ENCODE measurements at regions not wholly inside any gene's neighbourhood (a gene's known extent, or its start where the extent isn't known, plus 50 kb on each side); places are given as distances from the start of the nearest gene placed in this dataset.
A peak's percentile ranks its signal among the peaks of the same experiment; 100 is the strongest.
"Not testable (repeated sequence)": the region's sequence is repeated elsewhere in the genome, so short reads cannot be mapped to it uniquely, and the experiment has no call there.

DNA sequence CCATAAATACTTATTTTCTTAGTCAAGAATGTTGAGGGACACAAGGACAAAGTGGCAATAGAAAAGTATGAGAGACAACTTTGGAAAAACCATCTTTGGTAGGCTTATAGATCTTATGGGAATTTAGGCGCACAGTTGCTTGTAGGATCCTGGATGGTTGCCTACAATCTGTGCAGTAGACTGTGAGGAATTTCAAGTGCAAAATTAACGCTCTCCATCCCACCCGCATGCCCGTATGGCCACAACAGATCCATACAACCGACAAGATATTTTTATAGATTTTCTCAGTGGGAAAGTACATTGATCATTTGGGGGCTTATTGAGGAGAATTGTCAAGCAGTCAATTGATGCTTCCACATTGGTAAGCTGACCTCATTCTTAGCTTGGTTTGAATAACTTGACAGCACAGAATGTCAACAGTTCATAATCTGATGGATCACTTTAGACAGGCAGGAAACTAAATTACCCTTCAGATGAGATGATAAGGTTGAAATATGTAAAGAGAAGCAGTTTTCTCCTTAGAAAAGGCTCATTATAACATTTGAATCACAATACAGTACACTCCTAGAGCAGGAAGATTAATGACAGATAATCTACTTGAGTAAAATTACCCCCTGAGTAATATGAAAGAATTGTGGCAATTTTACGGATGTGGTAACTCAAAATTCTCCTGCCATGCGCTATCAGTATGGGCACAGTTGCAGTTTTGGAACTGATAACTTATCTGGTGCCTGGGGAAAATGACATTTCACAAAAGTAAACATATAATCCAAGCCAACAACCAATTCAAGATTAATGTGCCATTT lies 479.7 kb downstream of the KIF20B start:
- DNase-seq (ENCODE audit: low read depth in 2 of 2) = no peak

DNA sequence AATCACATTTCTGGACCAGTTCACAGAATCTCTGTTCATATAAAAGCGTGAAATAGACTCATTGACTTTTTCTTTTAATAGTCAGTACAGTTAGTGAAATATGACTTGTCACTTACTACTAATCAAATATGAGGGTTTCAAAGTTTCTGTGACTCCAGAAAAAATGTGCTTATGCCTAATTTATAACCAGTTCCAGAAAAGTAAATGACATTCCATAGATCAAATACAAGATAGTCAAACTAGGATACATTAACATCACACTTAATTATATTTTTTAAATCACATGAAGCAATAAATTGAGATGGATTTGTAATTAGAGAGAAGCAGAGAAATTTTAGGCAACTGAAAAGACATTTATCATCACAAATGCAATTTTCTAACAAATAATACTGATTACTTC lies 491.4 kb downstream of the KIF20B start:
- no peak for DNase-seq (ENCODE audit: low read depth in 2 of 2)

DNA sequence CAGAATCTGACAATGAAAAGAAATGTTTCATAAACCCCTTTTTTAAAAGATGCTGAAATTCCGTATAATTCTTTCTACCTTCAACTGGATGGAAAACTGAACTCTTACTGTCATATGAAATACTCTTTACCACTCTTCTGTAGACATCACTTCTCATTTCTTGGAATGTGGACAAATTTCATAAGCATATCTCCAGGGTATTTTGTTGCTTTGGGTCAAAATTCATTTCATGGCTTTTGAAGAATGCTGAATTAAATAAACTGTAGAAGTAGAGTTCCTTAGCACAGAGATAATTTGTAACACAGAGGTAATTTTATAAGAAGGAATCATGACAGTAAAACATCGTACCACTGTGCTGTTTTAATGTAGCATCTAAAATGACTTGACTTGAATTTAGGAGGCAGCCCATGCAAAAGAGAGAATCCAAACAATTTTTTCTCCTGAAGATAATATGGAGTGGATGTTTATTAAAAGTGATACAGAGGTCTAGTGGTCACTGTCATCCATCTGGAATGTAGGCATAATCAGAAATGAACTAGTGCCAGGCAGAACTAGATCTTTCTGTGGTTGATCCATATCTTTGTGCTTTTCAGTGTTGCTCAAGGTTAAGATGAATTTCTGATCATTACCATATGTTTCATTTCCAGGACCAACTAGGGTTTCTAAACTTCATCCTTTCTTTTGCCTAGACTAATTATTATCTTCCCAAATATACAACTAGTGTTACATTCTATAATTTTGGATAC lies 492.0 kb downstream of the KIF20B start:
- no peak for DNase-seq (ENCODE audit: low read depth in 2 of 2)

DNA sequence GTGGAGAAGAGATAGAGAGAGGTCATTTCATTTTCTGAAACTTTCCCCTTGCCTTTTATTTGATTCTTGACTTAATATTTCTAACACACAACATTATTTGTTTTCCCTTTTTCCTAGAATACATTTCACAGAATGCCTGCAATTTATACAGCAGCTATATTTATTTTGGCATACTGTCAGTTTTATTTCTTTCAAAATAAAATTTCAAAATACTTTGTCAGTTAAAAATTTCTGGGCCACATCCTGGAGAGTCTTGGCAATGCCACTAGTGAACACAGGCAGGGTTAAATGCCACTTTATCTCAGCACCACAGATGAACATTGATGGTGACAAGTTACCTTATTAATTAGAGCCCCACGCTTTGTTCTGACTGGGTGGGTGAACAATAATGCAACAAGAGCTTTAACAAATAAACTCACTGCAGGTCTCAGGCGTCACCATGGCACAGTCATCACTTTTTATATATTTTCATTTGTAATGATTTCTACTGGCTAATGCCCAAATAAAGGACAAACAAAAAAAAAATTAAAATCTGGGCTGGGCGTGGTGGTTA lies 494.0 kb downstream of the KIF20B start:
- no peak for DNase-seq (ENCODE audit: low read depth in 2 of 2)

DNA sequence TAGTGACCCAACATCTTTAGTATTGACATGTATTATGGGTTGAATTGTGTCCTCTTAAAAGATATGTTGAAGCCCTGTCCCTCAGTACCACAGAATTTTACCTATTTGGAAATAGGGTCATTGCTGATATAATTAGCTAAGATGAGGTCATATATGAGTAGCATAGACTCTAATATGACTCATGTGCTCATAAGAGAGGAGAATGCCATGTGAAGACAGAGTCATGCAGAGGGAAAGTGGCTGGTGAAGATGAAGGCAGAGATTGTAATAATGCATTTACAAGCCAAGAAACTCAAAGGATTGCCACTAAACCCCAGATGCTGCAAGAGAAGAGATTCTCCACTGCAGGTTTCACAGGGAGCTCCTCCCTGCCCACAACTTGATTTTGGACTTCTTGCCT lies 496.4 kb downstream of the KIF20B start:
- no peak for DNase-seq (ENCODE audit: low read depth in 2 of 2)

DNA sequence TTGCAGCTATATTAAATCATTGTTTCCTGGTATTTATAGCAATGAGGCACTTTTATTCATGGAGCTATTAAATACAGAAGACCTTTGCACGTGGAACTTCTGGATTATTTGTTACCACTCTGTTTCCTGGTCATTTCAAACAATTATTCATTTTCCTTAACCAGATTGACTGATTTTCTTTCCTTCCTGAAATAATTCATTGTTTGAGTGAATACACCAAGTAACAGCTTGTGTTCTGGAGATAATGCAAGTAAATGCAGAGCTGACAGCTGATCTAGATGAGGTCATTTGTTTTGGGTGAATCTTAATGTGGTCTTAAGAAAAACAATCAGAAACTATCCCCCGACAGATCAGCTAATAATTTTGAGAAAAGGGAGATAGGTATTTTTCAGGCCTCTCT lies 497.7 kb downstream of the KIF20B start:
- no peak for DNase-seq (ENCODE audit: low read depth in 2 of 2)

DNA sequence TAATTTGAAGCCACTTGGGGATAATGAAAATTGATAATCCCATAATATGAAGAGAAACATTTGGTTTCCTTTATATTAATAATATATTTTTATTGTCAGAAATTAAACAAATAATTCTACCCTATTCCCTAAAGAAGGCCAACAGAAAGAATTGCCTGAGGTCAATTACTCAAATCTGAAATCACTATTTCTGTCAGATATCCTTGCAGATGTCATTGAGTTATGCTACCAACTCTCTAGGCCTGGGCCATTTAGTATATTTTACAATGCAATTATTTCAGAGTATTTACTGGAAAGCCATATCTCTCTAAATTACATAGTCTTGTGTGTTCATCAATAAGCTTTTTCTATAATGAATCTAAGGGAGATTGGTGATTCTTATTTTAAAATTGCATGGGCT lies 498.1 kb downstream of the KIF20B start:
- DNase-seq (ENCODE audit: low read depth in 2 of 2) = no peak

DNA sequence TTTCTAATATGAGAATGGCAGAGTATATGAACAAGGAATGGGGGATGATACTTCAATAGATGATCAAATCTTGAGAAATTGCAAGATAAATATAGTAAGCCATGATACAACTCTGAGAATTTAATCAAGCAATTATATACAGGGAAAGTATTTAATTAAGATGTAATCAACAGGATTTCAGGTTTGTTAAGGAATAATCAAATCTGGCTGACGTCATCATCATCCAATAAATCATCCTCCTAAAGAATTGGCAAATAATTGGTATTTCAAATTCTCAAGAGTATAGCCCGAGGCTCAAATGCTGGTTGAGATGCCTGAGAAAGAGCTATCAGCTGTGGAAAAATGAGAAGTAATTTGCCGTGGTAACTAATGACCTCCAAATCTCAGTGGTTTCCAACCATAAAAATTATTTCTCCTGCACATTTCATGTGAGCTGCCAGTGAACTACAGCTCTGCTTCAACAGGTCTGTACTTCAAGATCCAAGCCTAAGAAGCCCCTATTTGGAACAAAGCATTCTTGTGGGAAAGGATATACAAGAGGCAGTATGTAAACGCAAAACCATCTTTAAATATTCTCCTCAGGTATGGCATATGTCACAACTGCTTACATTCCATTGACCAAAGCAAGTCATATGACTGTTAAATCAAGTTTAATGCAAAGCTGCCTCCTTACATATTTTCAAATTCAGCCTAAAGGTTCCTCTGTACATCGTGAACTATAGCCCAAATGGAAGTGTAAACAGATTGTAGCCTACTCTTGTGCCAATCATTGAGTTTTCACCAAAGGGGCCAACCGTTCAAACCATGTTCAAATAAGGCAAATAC lies 503.0 kb downstream of the KIF20B start:
- DNase-seq (ENCODE audit: low read depth in 2 of 2) = no peak

DNA sequence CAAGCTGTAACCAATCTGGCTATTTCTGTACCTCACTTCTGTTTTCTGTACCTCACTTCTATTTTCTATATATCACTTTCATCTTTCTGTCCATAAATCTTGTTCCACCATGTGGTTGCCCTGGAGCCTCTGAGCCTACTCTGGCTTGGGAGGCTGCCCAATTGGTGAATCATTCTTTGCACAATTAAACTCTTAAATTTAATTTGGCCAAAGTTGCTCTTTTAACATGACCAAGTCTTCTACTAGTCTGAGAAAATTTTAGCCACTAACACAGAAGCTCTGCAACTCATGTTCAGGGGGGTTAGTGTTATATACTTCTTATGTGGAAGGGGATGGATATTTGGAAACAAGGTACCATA lies 503.5 kb downstream of the KIF20B start:
- no peak for DNase-seq (ENCODE audit: low read depth in 2 of 2)

DNA sequence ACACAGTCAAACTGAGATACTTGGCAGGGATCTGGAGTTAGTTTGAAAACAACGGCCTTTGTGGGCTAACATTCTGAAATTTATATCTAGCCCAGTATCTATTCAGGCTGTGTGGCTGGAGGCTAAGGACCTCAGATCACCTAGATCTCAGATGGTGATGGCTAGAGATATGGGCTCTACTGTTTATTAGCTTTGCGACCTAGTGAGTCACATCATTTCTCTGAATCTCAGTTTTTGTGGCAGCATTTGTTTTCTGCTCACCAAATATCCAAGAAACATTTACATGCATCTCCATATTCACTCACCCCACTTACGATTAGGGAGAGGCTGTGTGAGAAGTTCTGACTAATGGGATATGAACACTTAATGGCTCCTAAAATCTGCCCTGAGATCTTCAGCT lies 503.9 kb downstream of the KIF20B start:
- no peak for DNase-seq (ENCODE audit: low read depth in 2 of 2)

DNA sequence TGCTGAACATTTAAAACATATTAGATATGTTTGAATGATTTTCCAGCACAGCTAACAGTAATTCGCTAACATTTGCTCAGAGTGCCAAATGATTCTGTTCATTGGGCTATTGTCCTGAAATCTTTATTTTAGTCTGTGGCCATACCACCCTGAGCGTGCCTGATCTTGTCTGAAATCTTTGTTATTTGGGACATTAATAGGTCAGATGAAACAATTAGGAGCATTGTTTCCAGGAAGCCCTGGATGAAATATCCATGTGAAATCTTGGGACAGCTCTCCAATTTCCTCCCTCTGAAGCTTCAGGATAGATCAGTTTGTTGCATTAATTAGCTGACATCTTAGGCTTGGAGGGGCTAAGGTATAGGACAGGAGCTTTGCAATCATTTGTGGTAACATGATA lies 512.0 kb downstream of the KIF20B start:
- DNase-seq (ENCODE audit: low read depth in 2 of 2) = no peak

DNA sequence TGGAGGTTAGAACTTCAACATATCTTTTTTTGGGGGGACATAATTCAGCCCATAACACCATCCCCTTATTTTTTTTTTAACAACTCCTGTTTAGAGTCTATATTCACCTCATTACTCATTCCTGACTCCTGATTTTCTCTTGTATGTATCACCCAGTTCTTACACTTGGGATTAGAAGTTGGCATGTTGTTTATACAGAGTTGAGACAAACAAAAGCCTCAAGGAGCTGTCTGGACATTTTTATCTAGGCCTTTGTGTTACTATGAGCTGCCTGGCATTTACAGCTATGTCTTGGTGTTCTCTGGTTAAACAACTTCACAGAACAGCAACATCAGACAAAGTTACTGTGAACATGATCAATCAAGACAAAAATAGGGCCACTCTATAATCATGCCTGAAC lies 517.5 kb downstream of the KIF20B start:
- no peak for DNase-seq (ENCODE audit: low read depth in 2 of 2)

DNA sequence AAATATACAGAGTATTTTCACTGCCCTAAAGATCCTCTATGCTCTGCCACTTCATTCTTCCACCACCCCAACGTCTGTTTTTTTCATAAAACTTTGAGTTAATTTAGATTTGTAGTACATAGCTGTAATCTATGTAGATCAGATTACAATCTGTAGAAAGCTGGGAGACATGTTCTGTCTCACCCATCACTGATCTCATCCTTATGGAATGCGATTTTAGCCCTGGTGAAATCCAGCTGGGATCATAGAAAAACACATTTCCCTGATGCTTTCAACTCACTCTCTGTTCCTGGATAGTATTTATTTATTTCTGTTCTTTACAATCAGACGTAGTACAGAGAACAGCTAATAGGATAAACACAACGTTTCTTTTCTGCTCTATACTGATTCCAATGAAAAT lies 521.0 kb downstream of the KIF20B start:
- DNase-seq (ENCODE audit: low read depth in 2 of 2) = no peak

DNA sequence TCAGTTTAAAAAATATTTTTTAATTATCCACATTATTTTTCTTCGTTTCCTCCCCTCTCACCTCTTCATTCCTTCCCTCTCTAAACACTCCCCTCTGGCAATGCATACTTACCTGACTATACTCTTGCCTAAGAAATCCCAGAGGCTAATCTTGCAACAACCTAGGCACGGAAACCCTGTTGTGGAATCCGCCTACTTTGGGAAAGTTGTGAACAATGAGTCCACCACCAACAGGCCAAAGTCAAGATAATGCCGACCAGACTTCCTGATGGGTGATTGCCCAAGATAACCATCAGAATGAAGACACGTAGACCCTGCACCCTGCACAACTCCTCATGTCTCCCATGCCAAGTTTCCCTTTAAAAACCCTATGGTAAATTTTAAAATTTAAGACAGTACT lies 521.5 kb downstream of the KIF20B start:
- no peak for DNase-seq (ENCODE audit: low read depth in 2 of 2)

DNA sequence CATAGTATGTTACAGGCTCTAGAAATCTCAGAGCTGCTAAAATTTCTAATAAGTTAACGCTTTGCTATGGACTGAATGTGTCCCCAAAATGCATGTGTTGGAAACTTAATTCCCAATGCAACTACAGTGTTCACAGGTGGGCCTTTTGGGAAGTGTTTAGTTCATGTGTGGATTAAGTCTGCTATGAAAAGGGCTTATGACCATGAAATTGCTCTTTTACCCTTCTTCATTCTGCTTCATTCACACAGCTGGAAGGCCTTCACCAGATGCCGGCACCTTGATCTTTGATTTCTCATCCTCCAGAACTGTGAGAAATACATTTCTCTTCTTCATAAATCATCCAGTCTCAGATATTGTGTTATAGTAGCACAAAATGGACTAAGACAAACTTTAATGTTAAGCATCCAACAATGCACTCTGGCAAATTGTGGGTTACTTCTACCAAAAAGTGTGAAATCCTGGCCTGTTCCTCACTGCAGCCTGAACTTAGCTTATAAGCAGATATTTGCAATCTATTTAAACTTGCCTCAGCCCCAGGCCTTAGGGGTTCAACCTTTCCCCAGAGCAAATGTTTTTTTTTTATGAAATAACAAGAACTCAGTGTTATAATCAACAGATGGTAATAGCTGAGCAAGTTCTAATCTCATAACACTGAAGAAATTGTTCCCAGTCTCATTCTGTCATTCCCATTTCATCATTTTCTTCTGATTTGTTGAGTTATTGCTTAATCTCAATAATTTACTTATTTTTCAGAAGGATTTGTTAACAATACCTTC lies 523.6 kb downstream of the KIF20B start:
- no peak for DNase-seq (ENCODE audit: low read depth in 2 of 2)

DNA sequence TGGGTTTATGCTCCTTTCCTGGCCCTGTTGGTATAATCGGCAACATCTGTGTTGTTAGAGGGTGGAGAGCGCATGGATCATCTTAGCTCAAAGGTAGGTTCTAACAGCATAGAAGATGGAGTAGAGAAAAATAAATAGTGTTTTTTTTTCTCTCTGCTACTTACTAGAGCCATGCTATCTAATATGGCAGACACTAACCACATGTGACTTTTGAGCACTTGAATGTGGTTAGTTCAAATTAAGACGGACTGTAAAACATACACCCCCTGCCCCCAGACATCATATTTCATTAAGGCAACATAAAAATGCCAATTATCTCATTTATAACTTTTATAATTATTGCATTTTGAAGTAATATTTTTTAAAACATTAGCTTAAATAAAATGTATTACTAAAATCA lies 525.1 kb downstream of the KIF20B start:
- no peak for DNase-seq (ENCODE audit: low read depth in 2 of 2)

DNA sequence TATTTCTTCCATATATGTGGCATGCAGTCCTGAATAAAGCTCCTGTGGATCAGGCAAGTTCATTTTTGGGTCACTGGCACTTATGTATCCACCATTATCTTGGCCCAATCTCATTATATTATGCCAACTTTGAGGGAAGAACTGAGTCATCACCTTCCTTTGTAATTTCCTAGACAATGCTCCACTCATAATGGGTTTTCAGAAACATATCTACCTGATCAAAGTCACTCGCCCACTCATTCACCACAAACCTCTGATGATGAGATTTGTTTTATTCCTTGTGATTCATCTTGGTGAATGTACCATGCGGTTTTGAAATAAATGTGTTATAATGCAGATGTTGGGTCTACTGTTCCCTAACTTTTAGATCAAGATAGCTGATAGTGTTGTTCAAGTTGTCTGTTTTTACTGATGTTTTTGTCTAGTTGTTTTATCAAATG lies 525.8 kb downstream of the KIF20B start:
- peak; percentile 1 to 42 for DNase-seq (ENCODE audit: low read depth in 2 of 2)

DNA sequence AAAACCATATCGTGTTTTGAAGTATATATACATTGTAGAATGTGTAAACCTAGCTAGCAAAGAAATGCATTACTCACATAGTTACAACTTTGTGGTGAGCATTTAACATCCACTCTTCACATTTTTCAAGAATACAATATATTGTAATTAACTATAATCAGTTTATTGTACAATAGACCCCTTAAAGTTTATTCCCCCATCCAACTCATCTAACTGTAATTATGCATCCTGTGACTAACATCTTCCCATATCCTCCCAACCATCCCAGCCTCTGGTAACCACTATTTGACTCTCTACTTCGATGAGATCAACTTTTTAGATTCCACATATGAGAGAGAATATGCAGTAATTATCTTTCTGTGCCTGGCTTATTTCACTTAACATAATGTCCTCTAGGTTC lies 526.4 kb downstream of the KIF20B start:
- DNase-seq (ENCODE audit: low read depth in 2 of 2) = no peak

DNA sequence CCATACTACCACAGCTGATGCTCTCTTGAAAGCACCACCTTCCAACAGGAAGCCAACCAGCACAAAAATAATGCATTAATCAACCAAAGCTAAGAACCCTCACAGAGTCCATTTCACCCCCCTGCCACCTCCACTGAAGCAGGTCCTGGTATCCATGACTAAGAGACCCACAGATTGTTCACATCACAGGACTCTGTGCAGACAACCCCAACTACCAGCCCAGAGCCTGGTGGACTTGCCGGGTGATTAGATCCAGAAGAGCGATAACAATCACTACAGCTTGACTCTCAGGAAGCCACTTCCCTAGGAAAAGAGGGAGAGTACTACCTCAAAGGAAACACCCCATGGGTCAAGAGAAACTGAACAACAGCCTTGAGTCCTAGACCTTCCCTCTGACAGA lies 528.1 kb downstream of the KIF20B start:
- DNase-seq (ENCODE audit: low read depth in 2 of 2) = no peak

DNA sequence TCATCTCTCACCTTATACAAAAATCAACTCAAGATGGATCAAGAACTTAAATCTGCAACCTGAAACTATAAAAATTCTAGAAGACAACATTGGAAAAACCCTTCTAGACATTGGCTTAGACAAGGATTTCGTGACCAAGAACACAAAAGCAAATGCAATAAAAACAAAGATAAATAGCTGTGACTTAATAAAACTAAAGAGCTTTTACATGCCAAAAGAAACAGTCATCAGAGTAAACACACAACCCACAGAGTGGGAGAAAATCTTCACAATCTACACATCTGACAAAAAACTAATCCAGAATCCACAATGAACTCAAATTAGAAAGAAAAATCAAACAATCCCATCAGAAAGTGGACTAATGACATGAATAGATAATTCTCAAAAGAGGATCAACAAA lies 532.4 kb downstream of the KIF20B start:
- DNase-seq (ENCODE audit: low read depth in 2 of 2) = not testable (repeated sequence)

DNA sequence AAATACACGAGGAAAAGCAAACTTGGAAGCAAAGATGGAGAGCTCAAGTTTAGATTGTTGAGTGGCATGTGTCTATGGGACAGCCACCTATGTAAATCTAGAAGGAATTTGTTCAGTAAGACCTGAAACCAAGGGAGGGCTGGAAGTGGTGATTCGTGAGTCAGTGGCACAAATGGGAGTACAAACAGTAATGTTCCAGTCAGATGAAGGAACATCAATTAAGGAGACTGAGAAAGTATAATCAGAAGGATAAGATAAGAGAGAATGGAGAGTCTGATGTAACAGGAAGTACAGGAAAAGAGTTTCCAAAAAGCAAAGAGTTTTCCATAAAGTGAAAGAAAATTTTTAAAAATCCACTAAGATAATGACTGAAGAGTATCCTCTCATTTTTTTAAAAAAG lies 544.2 kb downstream of the KIF20B start:
- DNase-seq (ENCODE audit: low read depth in 2 of 2) = no peak

All from stimulated activated CD4-positive, alpha-beta T cell treated with anti-CD3 and anti-CD28 coated beads, Interleukin-4, amount 100 ng/mL, for 48 hours (primary cell).